ENCODE measurements at regions not wholly inside any gene's neighbourhood (a gene's known extent, or its start where the extent isn't known, plus 50 kb on each side); places are given as distances from the start of the nearest gene placed in this dataset.
"Not testable (repeated sequence)": the region's sequence is repeated elsewhere in the genome, so short reads cannot be mapped to it uniquely, and the experiment has no call there.

- no peak for TF ChIP-seq CTCF (conservative IDR thresholded peaks at IDR 0.05; ENCODE audit: low read depth, low read length)
- DNase-seq (ENCODE audit: low read depth), result no peak
These were observed 166.5 kb upstream of the IZUMO3 start for GRCh38 chr9:24712206-24712605.

GRCh38 chr9:24708814-24709213 is 163.1 kb upstream of the IZUMO3 start:
- no peak overlapping the region for H3K4me3 ChIP-seq (ENCODE audit: low read length)
- no peak for TF ChIP-seq CTCF (conservative IDR thresholded peaks at IDR 0.05; ENCODE audit: low read depth, low read length)
- no peak for DNase-seq (ENCODE audit: low read depth)

More at GRCh38 chr9:24712206-24712605, 166.5 kb upstream of the IZUMO3 start:
- H3K4me3 ChIP-seq (ENCODE audit: low read length), result no peak overlapping the region

- no peak for DNase-seq (ENCODE audit: low read depth)
- no peak overlapping the region for H3K4me3 ChIP-seq (ENCODE audit: low read length)
- TF ChIP-seq CTCF (conservative IDR thresholded peaks at IDR 0.05; ENCODE audit: low read depth, low read length), result no peak
These were observed 153.3 kb upstream of the IZUMO3 start for GRCh38 chr9:24698881-24699518.

GRCh38 chr9:24672336-24672735 is 126.6 kb upstream of the IZUMO3 start:
- TF ChIP-seq CTCF (conservative IDR thresholded peaks at IDR 0.05; ENCODE audit: low read depth, low read length), result no peak
- no peak for DNase-seq (ENCODE audit: low read depth)
- no peak overlapping the region for H3K4me3 ChIP-seq (ENCODE audit: low read length)

GRCh38 chr9:24657387-24657786 is 111.7 kb upstream of the IZUMO3 start:
- no peak for DNase-seq (ENCODE audit: low read depth)
- TF ChIP-seq CTCF (conservative IDR thresholded peaks at IDR 0.05; ENCODE audit: low read depth, low read length), result no peak

GRCh38 chr9:24652181-24652580 is 106.5 kb upstream of the IZUMO3 start:
- TF ChIP-seq CTCF (conservative IDR thresholded peaks at IDR 0.05; ENCODE audit: low read depth, low read length), result no peak
- H3K4me3 ChIP-seq (ENCODE audit: low read length), result no peak overlapping the region
- no peak for DNase-seq (ENCODE audit: low read depth)

More at GRCh38 chr9:24657387-24657786, 111.7 kb upstream of the IZUMO3 start:
- no peak overlapping the region for H3K4me3 ChIP-seq (ENCODE audit: low read length)

- not testable (repeated sequence) for DNase-seq (ENCODE audit: low read depth); H3K4me3 ChIP-seq (ENCODE audit: low read length)
These were observed 83.1 kb upstream of the IZUMO3 start for GRCh38 chr9:24628809-24629208.

Data from retinal pigment epithelial cell (primary cell).